Liver (tissue), 8 donors: ENCODE measurements at regions not wholly inside any gene's neighbourhood (a gene's known extent, or its start where the extent isn't known, plus 50 kb on each side); places are given as distances from the start of the nearest gene placed in this dataset.

Experiments
- DNase-seq: peaks from one replicate; pipeline ENCODE4 v3.0.0-alpha.2; 2017; ENCODE audit warnings: low spot score
- H3K27ac ChIP-seq, 2 donors: one replicate each; pipeline ENCODE4 v1.7.0; 2013; ENCODE audit warnings: inconsistent platforms in 2 of 2, low read length in 2 of 2, control low read depth in 1 of 2, low read depth in 1 of 2, mild to moderate bottlenecking in 1 of 2
- H3K27me3 ChIP-seq, 4 donors: one replicate each; pipeline versions ENCODE4 v1.6.1 to v1.7.0; 2013; ENCODE audit warnings: low read length in 3 of 4, inconsistent platforms in 1 of 4, mild to moderate bottlenecking in 1 of 4, moderate library complexity in 1 of 4; ENCODE audit not compliant: control insufficient read depth in 4 of 4, insufficient read depth in 4 of 4
- H3K36me3 ChIP-seq, 4 donors: one replicate each; pipeline versions ENCODE4 v1.6.1 to v1.7.0; 2013; ENCODE audit warnings: low read length in 3 of 4, mild to moderate bottlenecking in 3 of 4, low read depth in 1 of 4, moderate library complexity in 1 of 4; ENCODE audit not compliant: control insufficient read depth in 4 of 4, insufficient read depth in 3 of 4
- H3K4me1 ChIP-seq, 4 donors: one replicate each; pipeline versions ENCODE4 v1.6.1 to v1.7.0; 2013; ENCODE audit warnings: low read length in 3 of 4, mild to moderate bottlenecking in 3 of 4, moderate library complexity in 1 of 4; ENCODE audit not compliant: control insufficient read depth in 4 of 4, insufficient read depth in 4 of 4
- H3K4me3 ChIP-seq, 3 donors: one replicate each; pipeline versions ENCODE4 v1.6.1 to v1.7.0; 2013; ENCODE audit warnings: low read length in 3 of 3, control low read depth in 1 of 3, low read depth in 1 of 3, mild to moderate bottlenecking in 1 of 3
- H3K9ac ChIP-seq, 2 donors: one replicate each; pipeline ENCODE4 v1.7.0; 2013; ENCODE audit warnings: low read length in 2 of 2, mild to moderate bottlenecking in 2 of 2, moderate library complexity in 2 of 2, control low read depth in 1 of 2, low read depth in 1 of 2
- H3K9me3 ChIP-seq, 4 donors: one replicate each; pipeline versions ENCODE4 v1.6.1 to v1.7.0; 2013; ENCODE audit warnings: low read length in 3 of 4; ENCODE audit not compliant: control insufficient read depth in 4 of 4
- ATF3 ChIP-seq: IDR thresholded peaks from 2 replicates; pipeline ENCODE4 v1.6.1; 2016; ENCODE audit warnings: antibody characterized with exemption
- CTCF ChIP-seq: fragments of 150-350 bp; IDR thresholded peaks from 2 replicates; pipeline ENCODE4 v1.5.1; 2017; ENCODE audit warnings: improper control_type of control experiment, low read depth, low read length; ENCODE audit not compliant: missing input control
- EGR1 ChIP-seq, 2 donors: IDR thresholded peaks; 2 replicates each; pipeline ENCODE4 v1.6.1; 2016 to 2018; ENCODE audit warnings: antibody characterized with exemption in 2 of 2, low read depth in 2 of 2
- FOXA1 ChIP-seq: IDR thresholded peaks from 2 replicates; pipeline ENCODE4 v1.6.1; 2016; ENCODE audit warnings: antibody characterized with exemption
- FOXA2 ChIP-seq: IDR thresholded peaks from 2 replicates; pipeline ENCODE4 v1.6.1; 2016; ENCODE audit warnings: antibody characterized with exemption
- GABPA ChIP-seq, 2 donors: IDR thresholded peaks in 1 of 2; conservative IDR thresholded peaks in 1 of 2; 2 replicates each; pipeline ENCODE4 v1.6.1; 2016; ENCODE audit warnings: antibody characterized with exemption in 2 of 2, mild to moderate bottlenecking in 1 of 2, moderate library complexity in 1 of 2
- HNF4G ChIP-seq: IDR thresholded peaks from 2 replicates; pipeline ENCODE4 v1.6.1; 2016; ENCODE audit warnings: antibody characterized with exemption
- JUND ChIP-seq, 2 donors: IDR thresholded peaks; 2 replicates each; pipeline ENCODE4 v1.6.1; 2016; ENCODE audit warnings: antibody characterized with exemption in 2 of 2
- MAX ChIP-seq: IDR thresholded peaks from 2 replicates; pipeline ENCODE4 v1.6.1; 2016; ENCODE audit warnings: antibody characterized with exemption
- RAD21 ChIP-seq, 2 donors: IDR thresholded peaks; 2 replicates each; pipeline ENCODE4 v1.6.1; 2016; ENCODE audit warnings: antibody characterized with exemption in 2 of 2, mild to moderate bottlenecking in 2 of 2
- REST ChIP-seq: IDR thresholded peaks from 2 replicates; pipeline ENCODE4 v1.6.1; 2016; ENCODE audit warnings: antibody characterized with exemption, mild to moderate bottlenecking
- RXRA ChIP-seq, 2 donors: IDR thresholded peaks; 2 replicates each; pipeline ENCODE4 v1.6.1; 2017 to 2018; ENCODE audit warnings: antibody characterized with exemption in 2 of 2, mild to moderate bottlenecking in 1 of 2
- SP1 ChIP-seq: IDR thresholded peaks from 2 replicates; pipeline ENCODE4 v1.6.1; 2018; ENCODE audit warnings: antibody characterized with exemption, mild to moderate bottlenecking
- TAF1 ChIP-seq: conservative IDR thresholded peaks from 2 replicates; pipeline ENCODE4 v1.6.1; 2016; ENCODE audit warnings: antibody characterized with exemption, mild to moderate bottlenecking
- YY1 ChIP-seq: IDR thresholded peaks from 2 replicates; pipeline ENCODE4 v1.6.1; 2016; ENCODE audit warnings: antibody characterized with exemption, mild to moderate bottlenecking
- ZBTB33 ChIP-seq: IDR thresholded peaks from 2 replicates; pipeline ENCODE4 v1.6.1; 2016; ENCODE audit warnings: antibody characterized with exemption
- WGBS: extraction: QIAGEN DNeasy Blood & Tissue Kit; methylation state at CpG from one replicate; pipeline ENCODE4 v1.1.7; 2013; 5-methylcytosine and 5-hydroxymethylcytosine counted together
- donor health status: healthy.
- donor health status: healthy.
- donor health status: healthy.
- donor health status: healthy.
- donor health status: healthy.

GRCh38 chr22:48947636-48948035, 880.0 kb downstream of the BRD1 start:
- no peaks in the 10 kb centered on the region for H3K4me1 ChIP-seq
- DNase-seq: no peak
- TF ChIP-seq MAX: no peak
- no peak for TF ChIP-seq ATF3
- TF ChIP-seq ZBTB33: no peak
- no peak for TF ChIP-seq HNF4G
- no peak for TF ChIP-seq FOXA2
- no peak for TF ChIP-seq FOXA1

GRCh38 chr22:48945621-48946458, 881.8 kb downstream of the BRD1 start:
- H3K9ac ChIP-seq: no peak overlapping the region
- DNase-seq: peak; percentile 30
- WGBS: 76% methylated on average over 22 of the region's 22 CpGs
- H3K9me3 ChIP-seq: no peaks in the 10 kb centered on the region
- H3K27me3 ChIP-seq: no peaks in the 10 kb centered on the region
- TF ChIP-seq RAD21 (IDR thresholded peaks at IDR 0.05) (no peak), REST (no peak), YY1 (no peak), JUND (IDR thresholded peaks at IDR 0.05) (no peak), EGR1 (IDR thresholded peaks at IDR 0.05; ENCODE audit: low read depth in 2 of 2) (no peak), RXRA (IDR thresholded peaks at IDR 0.05) (no peak), SP1 (no peak), GABPA (IDR thresholded peaks at IDR 0.05 in 1 of 2, conservative IDR thresholded peaks at IDR 0.05 in 1 of 2) (no peak), HNF4G (no peak), CTCF (no peak), FOXA2 (no peak), ZBTB33 (no peak), TAF1 (no peak)
- H3K4me3 ChIP-seq: no peak overlapping the region
- H3K4me1 ChIP-seq: no peaks in the 10 kb centered on the region
- H3K27ac ChIP-seq: no peak overlapping the region
- no peaks in the 10 kb centered on the region for H3K36me3 ChIP-seq

More at GRCh38 chr22:48947636-48948035, 880.0 kb downstream of the BRD1 start:
- H3K36me3 ChIP-seq: no peaks in the 10 kb centered on the region
- no peak overlapping the region for H3K27ac ChIP-seq
- 82% methylated on average over 5 of the region's 5 CpGs for WGBS
- no peaks in the 10 kb centered on the region for H3K27me3 ChIP-seq
- no peak overlapping the region for H3K9ac ChIP-seq
- H3K9me3 ChIP-seq: no peaks in the 10 kb centered on the region
- no peak overlapping the region for H3K4me3 ChIP-seq
